Muscle layer of colon (tissue), 2 donors: ENCODE measurements at regions not wholly inside any gene's neighbourhood (a gene's known extent, or its start where the extent isn't known, plus 50 kb on each side); places are given as distances from the start of the nearest gene placed in this dataset.

Source experiments
- H3K27ac ChIP-seq: one replicate; pipeline ENCODE4 v1.7.0; 2013; ENCODE audit warnings: low read depth, mild to moderate bottlenecking, low read length, moderate library complexity
- H3K27me3 ChIP-seq, 2 donors: one replicate each; pipeline ENCODE4 v1.7.0; 2013; ENCODE audit warnings: low read length in 2 of 2, mild to moderate bottlenecking in 2 of 2; ENCODE audit not compliant: insufficient read depth in 2 of 2, control insufficient read depth in 1 of 2
- H3K36me3 ChIP-seq: one replicate; pipeline ENCODE4 v1.7.0; 2013; ENCODE audit warnings: mild to moderate bottlenecking, low read length; ENCODE audit not compliant: insufficient read depth
- H3K4me1 ChIP-seq: one replicate; pipeline ENCODE4 v1.7.0; 2013; ENCODE audit warnings: mild to moderate bottlenecking, low read length; ENCODE audit not compliant: insufficient read depth
- H3K4me3 ChIP-seq, 2 donors: one replicate each; pipeline ENCODE4 v1.7.0; 2013; ENCODE audit warnings: low read length in 2 of 2, low read depth in 1 of 2, mild to moderate bottlenecking in 1 of 2, moderate library complexity in 1 of 2
- H3K9ac ChIP-seq: one replicate; pipeline ENCODE4 v1.7.0; 2013; ENCODE audit warnings: low read length
- H3K9me3 ChIP-seq: one replicate; pipeline ENCODE4 v1.7.0; 2013; ENCODE audit warnings: mild to moderate bottlenecking, low read length
- donor health status: abdominal sarcoma.
- donor health status: Adenocarcinoma of cecum.

GRCh38 chr2:64823794-64824193 is 165.4 kb upstream of the SLC1A4 start:
- Histone ChIP-seq H3K36me3 (no peaks in the 10 kb centered on the region), H3K27me3 (no peaks in the 10 kb centered on the region), H3K4me1 (no peaks in the 10 kb centered on the region), H3K27ac (no peak overlapping the region), H3K9ac (no peak overlapping the region), H3K4me3 (no peak overlapping the region), H3K9me3 (no peaks in the 10 kb centered on the region)

- Histone ChIP-seq H3K4me1 (no peaks in the 10 kb centered on the region), H3K9ac (no peak overlapping the region)
Measured at GRCh38 chr2:64825831-64826491, 163.2 kb upstream of the SLC1A4 start.

GRCh38 chr2:64826703-64827102 is 162.5 kb upstream of the SLC1A4 start:
- Histone ChIP-seq H3K4me3 (no peak overlapping the region), H3K4me1 (peaks cover 7% of the 10 kb centered on the region), H3K27ac (no peak overlapping the region), H3K27me3 (no peaks in the 10 kb centered on the region), H3K36me3 (no peaks in the 10 kb centered on the region), H3K9me3 (no peaks in the 10 kb centered on the region), H3K9ac (no peak overlapping the region)

More at GRCh38 chr2:64825831-64826491, 163.2 kb upstream of the SLC1A4 start:
- H3K9me3 ChIP-seq = no peaks in the 10 kb centered on the region
- no peak overlapping the region for H3K27ac ChIP-seq
- H3K4me3 ChIP-seq = no peak overlapping the region
- no peaks in the 10 kb centered on the region for H3K27me3 ChIP-seq
- H3K36me3 ChIP-seq = no peaks in the 10 kb centered on the region

GRCh38 chr2:64828261-64828660 is 160.9 kb upstream of the SLC1A4 start:
- H3K4me3 ChIP-seq = no peak overlapping the region
- H3K36me3 ChIP-seq = no peaks in the 10 kb centered on the region
- no peak overlapping the region for H3K9ac ChIP-seq
- H3K9me3 ChIP-seq = no peaks in the 10 kb centered on the region
- peaks cover 13% of the 10 kb centered on the region for H3K4me1 ChIP-seq
- H3K27ac ChIP-seq = no peak overlapping the region
- H3K27me3 ChIP-seq = no peaks in the 10 kb centered on the region

- Histone ChIP-seq H3K4me1 (peaks cover 13% of the 10 kb centered on the region), H3K27me3 (no peaks in the 10 kb centered on the region), H3K9me3 (no peaks in the 10 kb centered on the region), H3K27ac (no peak overlapping the region), H3K36me3 (no peaks in the 10 kb centered on the region), H3K9ac (no peak overlapping the region), H3K4me3 (no peak overlapping the region)
Measured at GRCh38 chr2:64829525-64829924, 159.7 kb upstream of the SLC1A4 start.

- Histone ChIP-seq H3K9ac (no peak overlapping the region), H3K9me3 (no peaks in the 10 kb centered on the region), H3K27me3 (no peaks in the 10 kb centered on the region), H3K4me1 (peaks cover 13% of the 10 kb centered on the region), H3K4me3 (no peak overlapping the region), H3K27ac (peak overlapping the region; percentile 7), H3K36me3 (no peaks in the 10 kb centered on the region)
Measured at GRCh38 chr2:64831134-64831976, 157.8 kb upstream of the SLC1A4 start.

- Histone ChIP-seq H3K4me1 (peaks cover 13% of the 10 kb centered on the region), H3K27me3 (no peaks in the 10 kb centered on the region), H3K4me3 (no peak overlapping the region), H3K36me3 (no peaks in the 10 kb centered on the region), H3K9me3 (no peaks in the 10 kb centered on the region), H3K27ac (no peak overlapping the region), H3K9ac (no peak overlapping the region)
Measured at GRCh38 chr2:64831977-64832328, 157.2 kb upstream of the SLC1A4 start.

GRCh38 chr2:64832936-64833335 is 156.3 kb upstream of the SLC1A4 start:
- no peaks in the 10 kb centered on the region for H3K9me3 ChIP-seq
- no peak overlapping the region for H3K9ac ChIP-seq
- H3K27ac ChIP-seq = no peak overlapping the region
- H3K4me1 ChIP-seq = peaks cover 14% of the 10 kb centered on the region
- H3K36me3 ChIP-seq = no peaks in the 10 kb centered on the region
- no peak overlapping the region for H3K4me3 ChIP-seq
- no peaks in the 10 kb centered on the region for H3K27me3 ChIP-seq

GRCh38 chr2:64836566-64836965 is 152.6 kb upstream of the SLC1A4 start:
- Histone ChIP-seq H3K36me3 (no peaks in the 10 kb centered on the region), H3K27me3 (no peaks in the 10 kb centered on the region), H3K9ac (no peak overlapping the region), H3K27ac (no peak overlapping the region), H3K9me3 (no peaks in the 10 kb centered on the region), H3K4me1 (peaks cover 22% of the 10 kb centered on the region), H3K4me3 (no peak overlapping the region)

GRCh38 chr2:64837116-64837731 is 152.0 kb upstream of the SLC1A4 start:
- no peak overlapping the region for H3K4me3 ChIP-seq
- no peak overlapping the region for H3K27ac ChIP-seq
- H3K9ac ChIP-seq = no peak overlapping the region
- H3K9me3 ChIP-seq = no peaks in the 10 kb centered on the region
- H3K27me3 ChIP-seq = no peaks in the 10 kb centered on the region
- H3K4me1 ChIP-seq = peaks cover 17% of the 10 kb centered on the region
- H3K36me3 ChIP-seq = no peaks in the 10 kb centered on the region

GRCh38 chr2:64837925-64838641 is 151.1 kb upstream of the SLC1A4 start:
- Histone ChIP-seq H3K4me1 (peaks cover 17% of the 10 kb centered on the region), H3K4me3 (no peak overlapping the region), H3K27ac (no peak overlapping the region), H3K27me3 (no peaks in the 10 kb centered on the region), H3K9me3 (no peaks in the 10 kb centered on the region), H3K9ac (no peak overlapping the region), H3K36me3 (no peaks in the 10 kb centered on the region)
